ENCODE measurements at regions not wholly inside any gene's neighbourhood (a gene's known extent, or its start where the extent isn't known, plus 50 kb on each side); places are given as distances from the start of the nearest gene placed in this dataset.

GRCh38 chr18:11553098-11553940, 56.1 kb upstream of the SLC35G4 start:
- peak; percentile 15 for DNase-seq (ENCODE audit: low spot score)

GRCh38 chr18:11548916-11549551, 60.4 kb upstream of the SLC35G4 start:
- DNase-seq (ENCODE audit: low spot score) = no peak

GRCh38 chr18:11548396-11548795, 61.0 kb upstream of the SLC35G4 start:
- no peak for DNase-seq (ENCODE audit: low spot score)

GRCh38 chr18:11544060-11544633, 65.2 kb upstream of the SLC35G4 start:
- DNase-seq (ENCODE audit: low spot score) = no peak

GRCh38 chr18:11541179-11541578, 68.2 kb upstream of the SLC35G4 start:
- DNase-seq (ENCODE audit: low spot score) = no peak

- no peak for DNase-seq (ENCODE audit: low spot score)
Observed at GRCh38 chr18:11533942-11534496, 75.4 kb upstream of the SLC35G4 start.

GRCh38 chr18:11533513-11533890, 75.9 kb upstream of the SLC35G4 start:
- DNase-seq (ENCODE audit: low spot score) = no peak

GRCh38 chr18:11532758-11533512, 76.5 kb upstream of the SLC35G4 start:
- no peak for DNase-seq (ENCODE audit: low spot score)

- no peak for DNase-seq (ENCODE audit: low spot score)
Observed at GRCh38 chr18:11529081-11529480, 80.3 kb upstream of the SLC35G4 start.

- no peak for DNase-seq (ENCODE audit: low spot score)
Observed at GRCh38 chr18:11526675-11527074, 82.7 kb upstream of the SLC35G4 start.

GRCh38 chr18:11523804-11524203, 85.6 kb upstream of the SLC35G4 start:
- DNase-seq (ENCODE audit: low spot score) = no peak

GRCh38 chr18:11522992-11523391, 86.4 kb upstream of the SLC35G4 start:
- DNase-seq (ENCODE audit: low spot score) = no peak

GRCh38 chr18:11521853-11522252, 87.5 kb upstream of the SLC35G4 start:
- no peak for DNase-seq (ENCODE audit: low spot score)

GRCh38 chr18:11520536-11520935, 88.9 kb upstream of the SLC35G4 start:
- DNase-seq (ENCODE audit: low spot score) = no peak

GRCh38 chr18:11518788-11519685, 90.4 kb upstream of the SLC35G4 start:
- DNase-seq (ENCODE audit: low spot score) = no peak

- DNase-seq (ENCODE audit: low spot score) = no peak
Observed at GRCh38 chr18:11517704-11518103, 91.7 kb upstream of the SLC35G4 start.

- DNase-seq (ENCODE audit: low spot score) = no peak
Observed at GRCh38 chr18:11516751-11517503, 92.5 kb upstream of the SLC35G4 start.

GRCh38 chr18:11514267-11514666, 95.1 kb upstream of the SLC35G4 start:
- DNase-seq (ENCODE audit: low spot score) = no peak

- DNase-seq (ENCODE audit: low spot score) = no peak
Observed at GRCh38 chr18:11512096-11513025, 97.0 kb upstream of the SLC35G4 start.

Measured in CD4-positive, alpha-beta T cell treated with Interleukin-6 at 100 ng/mL for 8 hours (primary cell).